Activated CD4-positive, alpha-beta T cell treated with anti-CD3 and anti-CD28 coated beads, Interleukin-2, Interleukin-4, amounts not matched to agents 100 ng/mL and 50 ng/mL, durations not matched to agents 16 hours and 8 hours (primary cell): ENCODE measurements at regions not wholly inside any gene's neighbourhood (a gene's known extent, or its start where the extent isn't known, plus 50 kb on each side); places are given as distances from the start of the nearest gene placed in this dataset.
"Not testable (repeated sequence)": the region's sequence is repeated elsewhere in the genome, so short reads cannot be mapped to it uniquely, and the experiment has no call there.

Experiments
- DNase-seq: peaks from one replicate; pipeline ENCODE4 v3.0.0-alpha.2; 2020; ENCODE audit warnings: low spot score

- no peak for DNase-seq
These were observed 500.6 kb downstream of the KIF4B start for GRCh38 chr5:155514105-155514563.

- DNase-seq, result no peak
These were observed 509.0 kb downstream of the KIF4B start for GRCh38 chr5:155522540-155522939.

GRCh38 chr5:155529362-155529761 is 515.8 kb downstream of the KIF4B start:
- no peak for DNase-seq

GRCh38 chr5:155530046-155530445 is 516.5 kb downstream of the KIF4B start:
- DNase-seq, result no peak

- DNase-seq, result no peak
These were observed 519.2 kb downstream of the KIF4B start for GRCh38 chr5:155532621-155533311.

GRCh38 chr5:155540000-155540595 is 526.5 kb downstream of the KIF4B start:
- DNase-seq, result no peak

- DNase-seq, result no peak
These were observed 532.5 kb downstream of the KIF4B start for GRCh38 chr5:155546075-155546474.

- DNase-seq, result no peak
These were observed 540.9 kb downstream of the KIF4B start for GRCh38 chr5:155554500-155554899.

- DNase-seq, result no peak
These were observed 542.7 kb downstream of the KIF4B start for GRCh38 chr5:155556222-155556621.

- DNase-seq, result no peak
These were observed 543.1 kb downstream of the KIF4B start for GRCh38 chr5:155556700-155557099.

GRCh38 chr5:155562158-155562557 is 548.6 kb downstream of the KIF4B start:
- no peak for DNase-seq

- no peak for DNase-seq
These were observed 551.0 kb downstream of the KIF4B start for GRCh38 chr5:155564541-155564940.

- no peak for DNase-seq
These were observed 562.3 kb downstream of the KIF4B start for GRCh38 chr5:155575861-155576260.

GRCh38 chr5:155586808-155587207 is 573.3 kb downstream of the KIF4B start:
- not testable (repeated sequence) for DNase-seq

GRCh38 chr5:155587458-155587857 is 573.9 kb downstream of the KIF4B start:
- no peak for DNase-seq

- no peak for DNase-seq
These were observed 577.7 kb downstream of the KIF4B start for GRCh38 chr5:155591273-155591672.

GRCh38 chr5:155594270-155594669 is 580.7 kb downstream of the KIF4B start:
- no peak for DNase-seq

GRCh38 chr5:155595791-155596190 is 582.2 kb downstream of the KIF4B start:
- DNase-seq, result no peak

- no peak for DNase-seq
These were observed 585.0 kb downstream of the KIF4B start for GRCh38 chr5:155598552-155598951.

GRCh38 chr5:155605920-155606319 is 592.4 kb downstream of the KIF4B start:
- no peak for DNase-seq

- DNase-seq, result peak; percentile 44
These were observed 603.3 kb downstream of the KIF4B start for GRCh38 chr5:155616779-155617392.

GRCh38 chr5:155619688-155620087 is 606.1 kb downstream of the KIF4B start:
- no peak for DNase-seq

- no peak for DNase-seq
These were observed 607.4 kb downstream of the KIF4B start for GRCh38 chr5:155620821-155621410.
